NCI-H2227 treated with DMSO at 0.1 percent for 48 hours (cell line): ENCODE measurements at regions not wholly inside any gene's neighbourhood (a gene's known extent, or its start where the extent isn't known, plus 50 kb on each side); places are given as distances from the start of the nearest gene placed in this dataset.
"Not testable (repeated sequence)": the region's sequence is repeated elsewhere in the genome, so short reads cannot be mapped to it uniquely, and the experiment has no call there.

Source experiments
- DNase-seq: peaks from one replicate; lab custom pipeline; 2025; lab: John Stamatoyannopoulos, UW

- DNase-seq: no peak
Measured at GRCh38 chr7:65453341-65454030, 79.8 kb downstream of the ZNF92 start.

GRCh38 chr7:65454469-65454868, 80.8 kb downstream of the ZNF92 start:
- DNase-seq: no peak

GRCh38 chr7:65455050-65455449, 81.4 kb downstream of the ZNF92 start:
- DNase-seq: not testable (repeated sequence)

- DNase-seq: no peak
Measured at GRCh38 chr7:65457705-65458104, 84.0 kb downstream of the ZNF92 start.

DNA sequence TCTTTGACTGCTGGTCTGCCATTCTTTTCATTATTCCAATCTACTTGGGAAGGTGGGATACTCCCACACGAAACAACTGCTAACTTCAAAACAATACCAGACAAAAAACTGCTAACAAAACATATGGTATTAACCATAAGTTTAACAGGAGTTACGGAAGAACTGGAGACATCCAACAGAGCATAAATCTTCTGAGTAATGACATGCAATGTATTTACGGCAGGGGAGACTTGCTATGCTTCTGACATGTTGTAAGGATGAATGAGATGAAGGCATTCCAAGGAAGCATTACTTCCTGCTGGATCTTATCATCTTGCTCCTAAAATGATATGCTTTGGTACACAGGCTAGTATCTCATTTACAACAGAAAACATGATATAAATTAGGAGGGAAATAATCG, 85.8 kb downstream of the ZNF92 start:
- no peak for DNase-seq

DNA sequence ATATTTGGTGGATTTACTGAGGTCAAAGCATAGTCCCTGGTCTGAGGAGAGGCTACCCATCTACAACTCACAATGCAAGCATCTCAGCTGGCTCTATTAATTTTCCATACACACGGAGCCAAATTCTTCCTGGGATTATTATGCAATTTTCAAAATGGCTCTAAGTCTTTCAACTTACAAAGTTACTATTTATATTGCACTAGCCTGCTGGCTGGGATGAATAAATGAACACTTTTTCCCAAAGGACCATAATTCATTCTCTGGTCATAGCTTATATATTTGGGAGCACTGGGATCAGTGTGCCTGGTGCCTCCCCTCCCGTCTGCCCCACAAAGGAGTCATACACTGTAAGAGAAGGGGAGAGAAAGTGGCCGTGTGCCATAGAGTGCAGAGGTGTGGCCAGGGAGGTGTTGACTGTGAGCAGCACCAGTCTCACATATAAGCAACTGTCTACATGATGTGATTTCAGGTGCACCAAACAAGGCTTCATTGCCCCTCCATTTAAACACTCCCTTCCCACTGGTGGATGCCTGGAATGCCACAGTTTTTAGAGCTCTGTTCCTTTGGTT, 88.6 kb downstream of the ZNF92 start:
- no peak for DNase-seq

DNA sequence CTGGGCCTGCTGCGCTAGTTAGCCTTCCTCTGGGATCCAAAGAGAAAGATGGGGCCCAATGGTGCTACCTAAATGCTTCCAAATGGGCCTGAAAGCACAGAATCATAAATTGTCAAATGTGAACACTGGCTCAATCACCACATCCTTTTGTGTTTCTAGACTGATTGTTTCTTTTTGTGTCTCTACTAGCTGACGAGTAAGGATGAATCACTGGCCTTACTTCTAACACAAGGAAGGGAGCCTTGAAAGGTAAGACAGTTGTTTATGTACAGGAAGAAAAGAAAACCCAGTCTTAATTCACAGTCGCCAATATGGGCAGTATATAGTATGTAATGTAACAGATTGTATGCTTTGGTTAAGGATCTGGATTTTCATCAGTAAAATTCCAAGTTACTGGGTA, 89.5 kb downstream of the ZNF92 start:
- DNase-seq: no peak

DNA sequence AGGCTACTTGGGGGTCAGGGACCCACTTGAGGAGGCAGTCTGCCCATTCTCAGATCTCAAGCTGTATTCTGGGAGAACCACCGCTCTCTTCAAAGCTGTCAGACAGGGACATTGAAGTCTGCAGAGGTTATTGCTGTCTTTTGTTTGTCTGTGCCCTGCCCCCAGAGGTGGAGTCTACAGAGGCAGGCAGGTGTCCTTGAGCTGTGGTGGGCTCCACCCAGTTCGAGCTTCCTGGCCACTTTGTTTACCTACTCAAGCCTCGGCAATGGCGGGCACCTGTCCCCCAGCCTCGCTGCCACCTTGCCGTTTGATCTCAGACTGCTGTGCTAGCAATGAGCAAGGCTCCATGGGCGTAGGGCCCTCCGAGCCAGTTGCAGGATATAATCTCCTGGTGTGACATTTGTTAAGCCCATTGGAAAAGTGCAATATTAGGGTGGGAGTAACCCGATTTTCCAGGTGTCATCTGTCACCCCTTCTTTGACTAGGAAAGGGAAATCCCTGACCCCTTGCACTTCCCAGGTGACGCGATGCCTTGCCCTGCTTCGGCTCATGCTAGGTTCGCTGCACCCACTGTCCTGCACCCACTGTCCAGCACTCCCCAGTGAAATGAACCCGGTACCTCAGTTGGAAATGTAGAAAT, 96.4 kb downstream of the ZNF92 start:
- DNase-seq: not testable (repeated sequence)

- DNase-seq: no peak
Measured at GRCh38 chr7:65471587-65471986, 97.9 kb downstream of the ZNF92 start.

DNA sequence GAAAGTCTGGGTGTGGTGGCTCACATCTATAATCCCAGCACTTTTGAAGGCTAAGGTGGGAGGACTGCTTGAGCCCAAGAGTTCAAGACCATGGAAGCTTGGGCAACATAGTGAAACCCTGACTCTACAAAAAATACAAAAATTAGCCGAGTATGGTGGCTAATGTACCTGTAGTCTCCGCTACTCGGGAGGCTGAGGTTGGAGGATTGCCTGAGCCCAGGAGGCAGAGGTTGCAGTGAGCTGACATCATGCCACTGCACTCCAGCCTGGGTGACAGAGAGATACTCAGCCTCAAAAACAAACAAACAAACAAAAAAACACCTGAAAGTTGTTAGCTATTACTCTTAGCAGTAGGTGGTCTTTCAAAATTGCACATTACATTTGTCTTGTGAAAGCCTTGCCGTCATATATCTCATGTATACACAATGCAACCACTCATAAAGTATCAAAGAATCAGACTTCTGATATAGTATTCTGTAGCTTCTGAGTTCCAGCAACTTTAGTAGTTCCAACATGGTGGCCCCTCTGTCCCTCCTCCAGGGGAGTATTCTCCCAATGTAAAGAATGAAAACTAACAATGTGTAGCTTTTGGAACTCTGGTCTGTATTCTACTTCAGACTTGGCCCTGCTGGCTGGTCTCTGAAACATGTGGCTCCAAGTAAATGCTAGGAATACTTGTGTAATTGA, 101.5 kb downstream of the ZNF92 start:
- DNase-seq: no peak

GRCh38 chr7:65475734-65476319, 102.2 kb downstream of the ZNF92 start:
- DNase-seq: no peak

DNA sequence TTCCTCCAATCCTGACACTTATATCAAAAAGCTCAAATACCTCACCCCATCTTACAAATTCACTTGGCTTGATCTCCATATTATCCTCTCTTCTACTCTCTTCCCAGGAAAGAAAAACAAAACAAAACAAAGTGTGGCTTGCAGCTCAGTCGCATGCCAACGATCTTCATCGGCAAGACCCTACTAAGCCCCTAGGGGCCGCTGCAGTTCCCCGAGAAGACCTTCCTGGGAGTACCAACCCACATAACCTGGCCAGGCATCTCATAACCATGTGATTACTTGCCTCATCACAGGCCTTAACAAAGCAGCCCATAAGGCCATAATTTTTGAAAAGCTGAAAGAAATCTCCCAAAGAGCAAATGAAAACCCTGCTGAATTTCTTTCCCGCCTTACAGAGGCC, 103.7 kb downstream of the ZNF92 start:
- no peak for DNase-seq

- no peak for DNase-seq
Measured at GRCh38 chr7:65489260-65489767, 115.7 kb downstream of the ZNF92 start.

- not testable (repeated sequence) for DNase-seq
Measured at GRCh38 chr7:65496697-65497096, 123.0 kb downstream of the ZNF92 start.

GRCh38 chr7:65503434-65504152, 129.9 kb downstream of the ZNF92 start:
- DNase-seq: no peak

DNA sequence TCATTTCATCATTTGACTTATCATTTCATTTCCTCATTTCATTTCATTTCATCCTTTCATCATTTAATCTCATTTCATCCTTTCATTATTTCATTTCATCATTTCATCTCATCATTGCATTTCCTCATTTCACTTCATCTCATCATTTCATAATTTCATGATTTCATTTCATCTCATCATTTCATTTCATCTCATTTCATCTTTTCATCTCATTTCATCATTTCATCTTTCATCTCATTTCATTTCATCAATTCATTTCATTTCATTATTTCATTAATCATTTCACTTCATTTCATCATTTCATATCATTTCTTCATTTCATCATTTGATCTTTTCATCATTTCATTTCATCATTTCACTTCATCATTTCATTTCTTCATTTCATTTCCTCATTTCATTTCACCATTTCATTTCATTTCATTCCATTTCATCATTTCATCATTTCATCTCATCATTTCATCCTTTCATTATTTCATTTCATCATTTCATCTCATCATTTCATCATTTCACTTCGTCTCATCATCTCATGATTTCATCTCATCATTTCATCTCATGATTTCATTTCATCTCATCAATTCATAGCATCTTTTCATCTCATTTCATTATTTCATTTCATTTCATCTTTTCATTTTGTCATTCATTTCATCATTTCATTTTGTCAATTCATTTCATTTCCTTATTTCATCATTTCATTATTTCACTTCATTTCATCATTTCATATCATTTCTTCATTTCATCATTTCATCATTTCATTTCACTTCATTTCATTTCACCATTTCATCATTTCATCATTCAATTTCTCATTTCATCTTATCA, 131.1 kb downstream of the ZNF92 start:
- not testable (repeated sequence) for DNase-seq

DNA sequence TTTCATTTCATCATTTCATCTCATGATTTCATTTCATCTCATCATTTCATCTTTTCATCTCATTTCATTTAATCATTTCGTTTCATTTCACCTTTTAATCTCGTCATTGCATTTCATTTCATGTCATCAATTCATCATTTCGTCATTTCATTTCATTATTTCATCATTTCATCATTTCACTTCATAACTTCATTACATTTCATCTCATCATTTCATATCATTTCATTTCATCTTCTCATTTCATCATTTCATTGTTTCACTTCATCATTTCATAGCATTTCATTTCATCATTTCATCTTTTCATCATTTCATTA, 131.6 kb downstream of the ZNF92 start:
- DNase-seq: not testable (repeated sequence)

GRCh38 chr7:65508581-65509367, 135.1 kb downstream of the ZNF92 start:
- DNase-seq: not testable (repeated sequence)

DNA sequence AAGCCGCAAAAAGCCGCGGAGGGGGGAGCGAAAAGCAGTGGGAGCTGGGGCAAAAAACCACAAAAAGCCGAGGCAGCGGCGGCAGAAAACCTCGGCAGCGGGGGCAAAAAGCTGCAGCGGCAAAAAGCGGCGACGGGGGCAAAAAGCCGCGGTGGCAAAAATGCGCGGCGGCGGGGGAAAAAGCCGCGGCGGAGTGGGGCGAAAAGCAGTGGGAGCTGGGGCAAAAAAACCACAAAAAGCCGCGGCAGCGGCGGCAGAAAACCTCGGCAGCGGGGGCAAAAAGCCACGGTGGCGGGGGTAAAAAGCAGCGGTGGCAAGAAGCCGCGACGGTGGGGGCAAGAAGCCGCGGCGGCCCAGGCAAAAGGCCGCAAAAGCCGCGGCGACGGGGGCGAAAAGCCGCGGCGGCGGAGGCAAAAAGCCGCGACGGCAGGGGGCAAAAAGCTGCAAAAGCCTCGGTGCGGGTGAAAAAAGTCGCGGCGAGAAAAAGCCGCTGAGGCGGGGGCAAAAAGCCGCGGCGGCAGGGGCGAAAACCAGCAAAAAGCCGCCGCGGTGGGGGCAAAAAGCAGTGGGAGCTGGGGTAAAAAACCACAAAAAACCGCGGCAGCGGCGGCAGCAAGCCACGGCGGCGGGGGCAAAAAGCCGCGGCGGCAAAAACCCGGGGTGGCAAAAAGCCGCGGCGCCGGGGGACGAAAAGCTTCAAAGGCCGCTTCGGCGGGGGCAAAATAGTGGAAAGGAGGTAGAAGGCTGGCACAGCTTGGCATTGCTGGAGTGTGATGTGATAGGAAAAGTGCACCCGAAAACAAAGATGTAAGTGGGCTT, 135.9 kb downstream of the ZNF92 start:
- no peak for DNase-seq
